K562 (cell line): ENCODE measurements at regions not wholly inside any gene's neighbourhood (a gene's known extent, or its start where the extent isn't known, plus 50 kb on each side); places are given as distances from the start of the nearest gene placed in this dataset.
A peak's percentile ranks its signal among the peaks of the same experiment; 100 is the strongest.

Experiments
- BACH1 ChIP-seq: fragments of 200-800 bp; sonication (Bioruptor generic); IDR thresholded peaks from 2 replicates; pipeline ENCODE4 v1.6.1; 2016; ENCODE audit warnings: missing genetic modification characterization, missing compliant biosample characterization
- CTCF ChIP-seq, 3 experiments: IDR thresholded peaks in 2 of 3; conservative IDR thresholded peaks in 1 of 3; 2 replicates each; pipeline ENCODE4 v1.5.1; 2011 to 2012; ENCODE audit warnings: low read length in 3 of 3, mild to moderate bottlenecking in 3 of 3, control low read depth in 2 of 3, improper control_type of control experiment in 1 of 3, inconsistent platforms in 1 of 3, low read depth in 1 of 3, mixed read lengths in 1 of 3, moderate library complexity in 1 of 3; ENCODE audit not compliant: insufficient read depth in 2 of 3
- ELF1 ChIP-seq: fragments of 200-800 bp; sonication (Bioruptor generic); IDR thresholded peaks from 2 replicates; pipeline ENCODE4 v1.6.1; 2016; ENCODE audit warnings: missing genetic modification characterization, missing compliant biosample characterization
- EZH2 ChIP-seq: IDR thresholded peaks from 2 replicates; pipeline ENCODE4 v1.6.1; 2012; ENCODE audit warnings: low read depth, mild to moderate bottlenecking, inconsistent platforms, low read length, borderline replicate concordance
- NR3C1 ChIP-seq: sonication (generic); formaldehyde crosslinking; IDR thresholded peaks from 2 replicates; pipeline ENCODE4 v1.8.1; 2022; ENCODE audit warnings: missing genetic modification reagents
- NRF1 ChIP-seq, 2 experiments: fragments of 450-650 bp; IDR thresholded peaks in 1 of 2; conservative IDR thresholded peaks in 1 of 2; 2 replicates each; pipeline ENCODE4 v1.6.1; 2014; ENCODE audit warnings: mild to moderate bottlenecking in 2 of 2
- PATZ1 ChIP-seq: fragments of 250-450 bp; sonication (Bioruptor Pico); IDR thresholded peaks from 2 replicates; pipeline ENCODE4 v1.5.0; 2020; ENCODE audit warnings: mild to moderate bottlenecking, borderline replicate concordance
- ZFP91 ChIP-seq: sonication (generic); formaldehyde crosslinking; IDR thresholded peaks from 2 replicates; pipeline ENCODE4 v1.8.0; 2022; ENCODE audit warnings: mild to moderate bottlenecking, missing genetic modification reagents
- ZNF583 ChIP-seq: fragments of 250-450 bp; sonication (Bioruptor Pico); IDR thresholded peaks from 2 replicates; pipeline ENCODE4 v1.4.0; 2020

GRCh38 chr3:98985431-98985830 is 83.9 kb upstream of the DCBLD2 start:
- TF ChIP-seq ZFP91 (no peak), ZNF583 (CRISPR knock-in tag) (no peak), CTCF (IDR thresholded peaks at IDR 0.05 in 2 of 3, conservative IDR thresholded peaks at IDR 0.05 in 1 of 3; ENCODE audit: insufficient read depth in 2 of 3, low read depth in 1 of 3, low read length in 3 of 3) (peak in 1 of 3 experiments; percentile 17; a peak in 1 of 6 replicates), NR3C1 (no peak), ELF1 (no peak), EZH2 (no peak), BACH1 (tag) (no peak), NRF1 (conservative IDR thresholded peaks at IDR 0.05 in 1 of 2, IDR thresholded peaks at IDR 0.05 in 1 of 2) (no peak), PATZ1 (no peak)
